NCI-H146 treated with DMSO at 0.1 percent for 48 hours (cell line): ENCODE measurements at regions not wholly inside any gene's neighbourhood (a gene's known extent, or its start where the extent isn't known, plus 50 kb on each side); places are given as distances from the start of the nearest gene placed in this dataset.

ENCODE experiments used
- DNase-seq: peaks from one replicate; lab custom pipeline; 2025; ENCODE audit not compliant: unreplicated experiment; lab: John Stamatoyannopoulos, UW

- no peak for DNase-seq
These were observed 200.1 kb upstream of the KBTBD8 start for GRCh38 chr3:66797889-66798560.

- no peak for DNase-seq
These were observed 197.1 kb upstream of the KBTBD8 start for GRCh38 chr3:66800941-66801545.

- DNase-seq: no peak
These were observed 194.9 kb upstream of the KBTBD8 start for GRCh38 chr3:66803206-66803605.

GRCh38 chr3:66803721-66804695 is 194.1 kb upstream of the KBTBD8 start:
- no peak for DNase-seq

- no peak for DNase-seq
These were observed 189.1 kb upstream of the KBTBD8 start for GRCh38 chr3:66808891-66809594.

GRCh38 chr3:66809595-66809958 is 188.5 kb upstream of the KBTBD8 start:
- no peak for DNase-seq

GRCh38 chr3:66812136-66812535 is 186.0 kb upstream of the KBTBD8 start:
- DNase-seq: no peak

- no peak for DNase-seq
These were observed 185.4 kb upstream of the KBTBD8 start for GRCh38 chr3:66812741-66813140.

GRCh38 chr3:66816090-66816761 is 181.9 kb upstream of the KBTBD8 start:
- peak; percentile 6 for DNase-seq

GRCh38 chr3:66817951-66818557 is 180.1 kb upstream of the KBTBD8 start:
- no peak for DNase-seq

GRCh38 chr3:66819993-66820501 is 178.1 kb upstream of the KBTBD8 start:
- no peak for DNase-seq

- DNase-seq: no peak
These were observed 175.7 kb upstream of the KBTBD8 start for GRCh38 chr3:66822186-66823008.

GRCh38 chr3:66823009-66823397 is 175.1 kb upstream of the KBTBD8 start:
- no peak for DNase-seq

- no peak for DNase-seq
These were observed 174.6 kb upstream of the KBTBD8 start for GRCh38 chr3:66823532-66823931.

GRCh38 chr3:66825375-66825774 is 172.7 kb upstream of the KBTBD8 start:
- no peak for DNase-seq

GRCh38 chr3:66827726-66828125 is 170.4 kb upstream of the KBTBD8 start:
- DNase-seq: no peak

- DNase-seq: no peak
These were observed 169.8 kb upstream of the KBTBD8 start for GRCh38 chr3:66828303-66828702.

GRCh38 chr3:66830301-66830700 is 167.8 kb upstream of the KBTBD8 start:
- DNase-seq: no peak

GRCh38 chr3:66831931-66832330 is 166.2 kb upstream of the KBTBD8 start:
- no peak for DNase-seq
